Natural killer cell (primary cell): ENCODE measurements at regions not wholly inside any gene's neighbourhood (a gene's known extent, or its start where the extent isn't known, plus 50 kb on each side); places are given as distances from the start of the nearest gene placed in this dataset.
"Not testable (repeated sequence)": the region's sequence is repeated elsewhere in the genome, so short reads cannot be mapped to it uniquely, and the experiment has no call there.

Source experiments
- ATAC-seq, 3 donors: fragments of 150-1000 bp in 2 of 3; fragments of 200-7000 bp in 1 of 3; cut with Tn5 transposase; 1 replicate in 1 of 3; 2 replicates in 2 of 3; pipeline ENCODE4 v1.10.0; 2021; ENCODE audit warnings: mild to moderate bottlenecking in 2 of 3, moderate library complexity in 2 of 3
- DNase-seq, 2 donors: peaks; one replicate each; pipeline versions ENCODE4 v3.0.0 to v3.0.0-alpha.2; 2013 to 2021; ENCODE audit warnings: mixed read lengths in 1 of 2
- H3K27ac ChIP-seq: one replicate; pipeline ENCODE4 v1.5.1; 2013; ENCODE audit warnings: mild to moderate bottlenecking, low read length
- H3K27me3 ChIP-seq: one replicate; pipeline ENCODE4 v1.6.1; 2013; ENCODE audit warnings: low read length; ENCODE audit not compliant: control insufficient read depth, insufficient read depth
- H3K36me3 ChIP-seq: one replicate; pipeline ENCODE4 v1.6.1; 2013; ENCODE audit warnings: low read length; ENCODE audit not compliant: control insufficient read depth, insufficient read depth
- H3K4me1 ChIP-seq: one replicate; pipeline ENCODE4 v1.6.1; 2013; ENCODE audit warnings: low read length; ENCODE audit not compliant: control insufficient read depth, insufficient read depth
- H3K4me3 ChIP-seq: one replicate; pipeline ENCODE4 v1.5.1; 2013; ENCODE audit warnings: low read length
- H3K9me3 ChIP-seq: one replicate; pipeline ENCODE4 v1.6.1; 2013; ENCODE audit warnings: low read length; ENCODE audit not compliant: control insufficient read depth, insufficient read depth
- H3K27ac Mint-ChIP-seq, 2 donors: one replicate each; pipeline ENCODE4 v1.8.0; 2022; ENCODE audit warnings: mild to moderate bottlenecking in 2 of 2, mixed read lengths in 2 of 2, moderate library complexity in 1 of 2
- H3K27me3 Mint-ChIP-seq, 2 donors: one replicate each; pipeline ENCODE4 v1.8.0; 2022; ENCODE audit warnings: low read depth in 2 of 2, mixed read lengths in 2 of 2
- H3K36me3 Mint-ChIP-seq: one replicate; pipeline ENCODE4 v1.8.0; 2022; ENCODE audit warnings: mixed read lengths
- H3K4me1 Mint-ChIP-seq, 2 donors: one replicate each; pipeline ENCODE4 v1.8.0; 2022; ENCODE audit warnings: mixed read lengths in 2 of 2
- H3K4me3 Mint-ChIP-seq: one replicate; pipeline ENCODE4 v1.8.0; 2022; ENCODE audit warnings: mild to moderate bottlenecking, moderate library complexity, mixed read lengths
- H3K9me3 Mint-ChIP-seq, 2 donors: one replicate each; pipeline ENCODE4 v1.8.0; 2022; ENCODE audit warnings: mixed read lengths in 2 of 2
- WGBS: methylation state at CpG from one replicate; pipeline ENCODE4 v1.1.7; 2013; ENCODE audit warnings: missing lambda C conversion rate; ENCODE audit not compliant: insufficient coverage; 5-methylcytosine and 5-hydroxymethylcytosine counted together
- intact Hi-C: fragments of 100-400 bp; cut with micrococcal nuclease; formaldehyde crosslinking; loops from one replicate; pipeline ENCODE4 v1.14.2; 2022
- TF ChIP-seq, protein P1 (sequence below): fragments of 200-600 bp; IDR thresholded peaks from one replicate; pipeline ENCODE4 v1.8.0; 2022; ENCODE audit warnings: antibody characterized with exemption

DNA sequence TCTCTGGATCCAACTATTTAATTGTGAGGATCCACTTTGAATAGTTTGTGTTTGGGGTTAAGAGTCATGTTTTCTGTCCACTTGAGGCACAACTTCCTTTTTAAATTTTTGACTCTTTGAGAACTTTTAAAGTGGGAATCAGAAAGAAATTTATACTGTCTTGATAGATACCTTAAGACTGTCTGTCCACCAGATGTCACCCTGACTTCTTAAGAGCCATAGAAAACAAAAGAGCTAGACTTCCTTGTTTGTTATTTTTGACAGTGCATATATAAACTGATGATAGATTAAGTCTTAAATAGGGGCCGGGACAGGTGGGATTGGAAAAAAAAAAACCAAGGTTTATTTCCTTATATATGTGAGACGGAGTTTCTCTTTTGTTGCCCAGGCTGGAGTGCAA, 52.1 kb upstream of the WDR72 start:
- TF ChIP-seq, protein P1, sequence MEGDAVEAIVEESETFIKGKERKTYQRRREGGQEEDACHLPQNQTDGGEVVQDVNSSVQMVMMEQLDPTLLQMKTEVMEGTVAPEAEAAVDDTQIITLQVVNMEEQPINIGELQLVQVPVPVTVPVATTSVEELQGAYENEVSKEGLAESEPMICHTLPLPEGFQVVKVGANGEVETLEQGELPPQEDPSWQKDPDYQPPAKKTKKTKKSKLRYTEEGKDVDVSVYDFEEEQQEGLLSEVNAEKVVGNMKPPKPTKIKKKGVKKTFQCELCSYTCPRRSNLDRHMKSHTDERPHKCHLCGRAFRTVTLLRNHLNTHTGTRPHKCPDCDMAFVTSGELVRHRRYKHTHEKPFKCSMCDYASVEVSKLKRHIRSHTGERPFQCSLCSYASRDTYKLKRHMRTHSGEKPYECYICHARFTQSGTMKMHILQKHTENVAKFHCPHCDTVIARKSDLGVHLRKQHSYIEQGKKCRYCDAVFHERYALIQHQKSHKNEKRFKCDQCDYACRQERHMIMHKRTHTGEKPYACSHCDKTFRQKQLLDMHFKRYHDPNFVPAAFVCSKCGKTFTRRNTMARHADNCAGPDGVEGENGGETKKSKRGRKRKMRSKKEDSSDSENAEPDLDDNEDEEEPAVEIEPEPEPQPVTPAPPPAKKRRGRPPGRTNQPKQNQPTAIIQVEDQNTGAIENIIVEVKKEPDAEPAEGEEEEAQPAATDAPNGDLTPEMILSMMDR = no peak
- intact Hi-C loops = no loop called here
- DNase-seq (no peak), ATAC-seq (no peak)
- Mint-ChIP-seq H3K4me3 (no peak overlapping the region), H3K27me3 (no peaks in the 10 kb centered on the region), H3K4me1 (no peaks in the 10 kb centered on the region), H3K9me3 (peaks cover 0 to 7% of the 10 kb centered on the region in 2 donors), H3K27ac (no peak overlapping the region), H3K36me3 (no peaks in the 10 kb centered on the region)
- H3K36me3 ChIP-seq = no peaks in the 10 kb centered on the region
- WGBS = 65% methylated on average over 2 of the region's 2 CpGs
- no peaks in the 10 kb centered on the region for H3K27me3 ChIP-seq
- no peak overlapping the region for H3K27ac ChIP-seq
- H3K4me1 ChIP-seq = no peaks in the 10 kb centered on the region
- H3K9me3 ChIP-seq = no peaks in the 10 kb centered on the region
- H3K4me3 ChIP-seq = no peak overlapping the region

DNA sequence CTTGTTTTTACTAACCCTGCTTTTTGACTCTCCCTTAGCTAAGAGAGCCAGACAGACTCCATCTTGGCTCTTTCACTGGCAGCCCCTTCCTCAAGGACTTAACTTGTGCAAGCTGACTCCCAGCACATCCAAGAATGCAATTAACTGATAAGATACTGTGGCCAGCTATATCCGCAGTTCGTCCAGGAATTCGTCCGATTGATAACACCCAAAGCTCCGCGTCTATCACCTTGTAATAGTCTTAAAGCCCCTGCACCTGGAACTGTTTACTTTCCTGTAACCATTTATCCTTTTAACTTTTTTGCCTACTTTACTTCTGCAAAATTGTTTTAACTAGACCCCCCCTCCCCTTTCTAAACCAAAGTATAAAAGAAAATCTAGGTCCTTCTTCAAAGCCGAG, 50.8 kb upstream of the WDR72 start:
- H3K27me3 ChIP-seq, H3K4me1 ChIP-seq, DNase-seq, H3K27ac ChIP-seq, H3K27ac Mint-ChIP-seq, H3K4me1 Mint-ChIP-seq, H3K36me3 Mint-ChIP-seq, ATAC-seq, H3K4me3 Mint-ChIP-seq, H3K36me3 ChIP-seq, intact Hi-C loops, H3K4me3 ChIP-seq, H3K27me3 Mint-ChIP-seq, H3K9me3 ChIP-seq, H3K9me3 Mint-ChIP-seq: not testable (repeated sequence)
- 88% methylated on average over 7 of the region's 7 CpGs for WGBS
